ENCODE measurements at regions not wholly inside any gene's neighbourhood (a gene's known extent, or its start where the extent isn't known, plus 50 kb on each side); places are given as distances from the start of the nearest gene placed in this dataset.

GRCh38 chr20:40942775-40943174 is 85.8 kb upstream of the TOP1 start:
- no peak overlapping the region for H2AK5ac ChIP-seq (ENCODE audit: low read depth, low read length)
- FAIRE-seq (no peak), DNase-seq (ENCODE audit: low read depth in 1 of 2, low spot score in 2 of 2) (no peak)
- WGBS, 2 experiments (ENCODE audit: extremely low coverage in 1 of 2, insufficient coverage in 1 of 2, insufficient read length in 1 of 2, insufficient replicate concordance in 2 of 2, low coverage in 1 of 2, low lambda C conversion rate in 2 of 2, missing lambda C conversion rate in 1 of 2) = 88% methylated on average over 6 of the region's 6 CpGs; no CpG with 5 or more reads in 1 of the 2 experiments
- no peak overlapping the region for H2AFZ ChIP-seq (ENCODE audit: low read length)
- H3K14ac ChIP-seq (ENCODE audit: insufficient read length) = no peak overlapping the region
- H3K9ac ChIP-seq (replicated peaks in 1 of 4; ENCODE audit: extremely low read depth in 1 of 4, low read depth in 3 of 4, low read length in 3 of 4) = no peak overlapping the region
- H3K79me1 ChIP-seq (ENCODE audit: low read depth, low read length) = no peaks in the 10 kb centered on the region
- H3K4me1 ChIP-seq (replicated peaks in 1 of 4; ENCODE audit: control insufficient read depth in 3 of 4, insufficient read depth in 4 of 4, low read length in 3 of 4) = peaks cover 0 to 3% (median 2%) of the 10 kb centered on the region in 4 experiments; a peak in 3 of 7 replicates
- TF ChIP-seq TAF1 (IDR thresholded peaks at IDR 0.05; ENCODE audit: low read depth, low read length) = no peak
- H2BK120ac ChIP-seq (replicated peaks; ENCODE audit: low read depth, low read length) = no peak overlapping the region
- H4K8ac ChIP-seq (ENCODE audit: extremely low read depth, insufficient read depth, low read length) = no peak overlapping the region
- H3K4ac ChIP-seq (replicated peaks; ENCODE audit: insufficient read length, low read depth, low read length) = no peak overlapping the region
- H3K27ac ChIP-seq (ENCODE audit: low read depth, low read length) = no peak overlapping the region
- H4K91ac ChIP-seq (replicated peaks; ENCODE audit: insufficient read length, low read length) = no peak overlapping the region
- H3K79me2 ChIP-seq (ENCODE audit: control insufficient read depth in 1 of 2, insufficient read depth in 2 of 2, low read length in 2 of 2) = no peaks in the 10 kb centered on the region
- H4K5ac ChIP-seq (ENCODE audit: insufficient read length, low read depth, low read length) = no peak overlapping the region
- no peaks in the 10 kb centered on the region; a peak in 2 of 7 replicates for H3K27me3 ChIP-seq (replicated peaks in 1 of 4; ENCODE audit: control insufficient read depth in 3 of 4, extremely low read depth in 1 of 4, insufficient read depth in 3 of 4, low read length in 3 of 4)
- no peak overlapping the region for H2BK5ac ChIP-seq (ENCODE audit: low read depth, low read length)
- H3K9me3 ChIP-seq (ENCODE audit: insufficient read depth in 2 of 2, low read depth in 1 of 2, low read length in 1 of 2) = no peaks in the 10 kb centered on the region
- H3K36me3 ChIP-seq (ENCODE audit: control insufficient read depth in 2 of 4, insufficient read depth in 4 of 4, low read length in 3 of 4) = no peaks in the 10 kb centered on the region
- H2BK15ac ChIP-seq (ENCODE audit: low read length) = no peak overlapping the region
- ChIA-PET CTCF (ENCODE audit: partially characterized antibody) (interaction anchor here (0.6 to 5.2 kb wide), 5 partner anchors 12 to 202 kb away, joined by 3 to 50 read pairs (median 7); no protein-coding TSS in a partner anchor), POLR2A (ENCODE audit: partially characterized antibody) (no interaction called here)
- H4K20me1 ChIP-seq (replicated peaks in 1 of 2; ENCODE audit: control insufficient read depth in 1 of 2, insufficient read depth in 2 of 2, low read length in 2 of 2) = no peaks in the 10 kb centered on the region
- no peak overlapping the region for H3K4me2 ChIP-seq (ENCODE audit: insufficient read depth in 1 of 2, low read depth in 2 of 2, low read length in 2 of 2)
- H3K23me2 ChIP-seq (ENCODE audit: low read depth, low read length) = no peaks in the 10 kb centered on the region
- no peak overlapping the region for H2BK12ac ChIP-seq (ENCODE audit: low read depth, low read length)
- H3K4me3 ChIP-seq (ENCODE audit: extremely low read depth in 1 of 4, insufficient read depth in 2 of 4, low read depth in 3 of 4, low read length in 4 of 4) = no peak overlapping the region
- H3K23ac ChIP-seq (ENCODE audit: insufficient read length) = no peak overlapping the region
- no peak overlapping the region for H2BK20ac ChIP-seq (ENCODE audit: low read length)
- no peak overlapping the region for H3K56ac ChIP-seq (replicated peaks; ENCODE audit: insufficient read length, low read depth, low read length)
- H3K18ac ChIP-seq (ENCODE audit: extremely low read depth, low read length) = no peak overlapping the region
